ENCODE measurements at regions not wholly inside any gene's neighbourhood (a gene's known extent, or its start where the extent isn't known, plus 50 kb on each side); places are given as distances from the start of the nearest gene placed in this dataset.

GRCh38 chr3:176310641-176311040 lies 886.6 kb downstream of the TBL1XR1 start:
- H3K9me3 ChIP-seq (ENCODE audit: control insufficient read depth, low read length), result no peaks in the 10 kb centered on the region
- no peaks in the 10 kb centered on the region for H3K27me3 ChIP-seq (replicated peaks; ENCODE audit: control insufficient read depth, insufficient read depth, low read length, poor library complexity, severe bottlenecking)
- H3K4me1 ChIP-seq (ENCODE audit: control insufficient read depth, insufficient read depth, low read length, poor library complexity, severe bottlenecking), result no peaks in the 10 kb centered on the region
- H3K27ac ChIP-seq (ENCODE audit: insufficient read depth, low read length, poor library complexity, severe bottlenecking), result no peak overlapping the region
- DNase-seq, result no peak
- H3K36me3 ChIP-seq (ENCODE audit: control insufficient read depth, insufficient read depth, low read length), result no peaks in the 10 kb centered on the region
- no peak overlapping the region for H3K4me3 ChIP-seq (ENCODE audit: insufficient read depth, low read depth, low read length, poor library complexity, severe bottlenecking)

- H3K36me3 ChIP-seq (ENCODE audit: control insufficient read depth, insufficient read depth, low read length), result no peaks in the 10 kb centered on the region
- no peaks in the 10 kb centered on the region for H3K27me3 ChIP-seq (replicated peaks; ENCODE audit: control insufficient read depth, insufficient read depth, low read length, poor library complexity, severe bottlenecking)
- no peaks in the 10 kb centered on the region for H3K4me1 ChIP-seq (ENCODE audit: control insufficient read depth, insufficient read depth, low read length, poor library complexity, severe bottlenecking)
- H3K4me3 ChIP-seq (ENCODE audit: insufficient read depth, low read depth, low read length, poor library complexity, severe bottlenecking), result no peak overlapping the region
- no peak overlapping the region for H3K27ac ChIP-seq (ENCODE audit: insufficient read depth, low read length, poor library complexity, severe bottlenecking)
- DNase-seq, result no peak
- H3K9me3 ChIP-seq (ENCODE audit: control insufficient read depth, low read length), result no peaks in the 10 kb centered on the region
Observed at GRCh38 chr3:176302271-176302670, 895.0 kb downstream of the TBL1XR1 start.

- Histone ChIP-seq H3K4me1 (ENCODE audit: control insufficient read depth, insufficient read depth, low read length, poor library complexity, severe bottlenecking) (no peaks in the 10 kb centered on the region), H3K36me3 (ENCODE audit: control insufficient read depth, insufficient read depth, low read length) (no peaks in the 10 kb centered on the region), H3K9me3 (ENCODE audit: control insufficient read depth, low read length) (no peaks in the 10 kb centered on the region), H3K4me3 (ENCODE audit: insufficient read depth, low read depth, low read length, poor library complexity, severe bottlenecking) (no peak overlapping the region), H3K27ac (ENCODE audit: insufficient read depth, low read length, poor library complexity, severe bottlenecking) (no peak overlapping the region), H3K27me3 (replicated peaks; ENCODE audit: control insufficient read depth, insufficient read depth, low read length, poor library complexity, severe bottlenecking) (no peaks in the 10 kb centered on the region)
- DNase-seq, result no peak
Observed at GRCh38 chr3:176296066-176296597, 901.1 kb downstream of the TBL1XR1 start.

GRCh38 chr3:176293276-176293675 lies 904.0 kb downstream of the TBL1XR1 start:
- Histone ChIP-seq H3K27ac (ENCODE audit: insufficient read depth, low read length, poor library complexity, severe bottlenecking) (no peak overlapping the region), H3K4me1 (ENCODE audit: control insufficient read depth, insufficient read depth, low read length, poor library complexity, severe bottlenecking) (no peaks in the 10 kb centered on the region), H3K4me3 (ENCODE audit: insufficient read depth, low read depth, low read length, poor library complexity, severe bottlenecking) (no peak overlapping the region), H3K36me3 (ENCODE audit: control insufficient read depth, insufficient read depth, low read length) (no peaks in the 10 kb centered on the region), H3K27me3 (replicated peaks; ENCODE audit: control insufficient read depth, insufficient read depth, low read length, poor library complexity, severe bottlenecking) (no peaks in the 10 kb centered on the region), H3K9me3 (ENCODE audit: control insufficient read depth, low read length) (no peaks in the 10 kb centered on the region)
- no peak for DNase-seq

GRCh38 chr3:176286476-176287085 lies 910.7 kb downstream of the TBL1XR1 start:
- no peak overlapping the region for H3K27ac ChIP-seq (ENCODE audit: insufficient read depth, low read length, poor library complexity, severe bottlenecking)
- no peaks in the 10 kb centered on the region for H3K4me1 ChIP-seq (ENCODE audit: control insufficient read depth, insufficient read depth, low read length, poor library complexity, severe bottlenecking)
- no peaks in the 10 kb centered on the region for H3K36me3 ChIP-seq (ENCODE audit: control insufficient read depth, insufficient read depth, low read length)
- no peak overlapping the region for H3K4me3 ChIP-seq (ENCODE audit: insufficient read depth, low read depth, low read length, poor library complexity, severe bottlenecking)
- no peaks in the 10 kb centered on the region for H3K9me3 ChIP-seq (ENCODE audit: control insufficient read depth, low read length)
- DNase-seq, result no peak
- no peaks in the 10 kb centered on the region for H3K27me3 ChIP-seq (replicated peaks; ENCODE audit: control insufficient read depth, insufficient read depth, low read length, poor library complexity, severe bottlenecking)

- H3K36me3 ChIP-seq (ENCODE audit: control insufficient read depth, insufficient read depth, low read length), result no peaks in the 10 kb centered on the region
- DNase-seq, result no peak
- H3K4me1 ChIP-seq (ENCODE audit: control insufficient read depth, insufficient read depth, low read length, poor library complexity, severe bottlenecking), result no peaks in the 10 kb centered on the region
- no peaks in the 10 kb centered on the region for H3K27me3 ChIP-seq (replicated peaks; ENCODE audit: control insufficient read depth, insufficient read depth, low read length, poor library complexity, severe bottlenecking)
- H3K9me3 ChIP-seq (ENCODE audit: control insufficient read depth, low read length), result no peaks in the 10 kb centered on the region
- H3K27ac ChIP-seq (ENCODE audit: insufficient read depth, low read length, poor library complexity, severe bottlenecking), result no peak overlapping the region
- no peak overlapping the region for H3K4me3 ChIP-seq (ENCODE audit: insufficient read depth, low read depth, low read length, poor library complexity, severe bottlenecking)
Observed at GRCh38 chr3:176275538-176275937, 921.7 kb downstream of the TBL1XR1 start.

GRCh38 chr3:176275113-176275512 lies 922.2 kb downstream of the TBL1XR1 start:
- no peak overlapping the region for H3K27ac ChIP-seq (ENCODE audit: insufficient read depth, low read length, poor library complexity, severe bottlenecking)
- DNase-seq, result no peak
- no peak overlapping the region for H3K4me3 ChIP-seq (ENCODE audit: insufficient read depth, low read depth, low read length, poor library complexity, severe bottlenecking)
- no peaks in the 10 kb centered on the region for H3K36me3 ChIP-seq (ENCODE audit: control insufficient read depth, insufficient read depth, low read length)
- H3K9me3 ChIP-seq (ENCODE audit: control insufficient read depth, low read length), result no peaks in the 10 kb centered on the region
- no peaks in the 10 kb centered on the region for H3K4me1 ChIP-seq (ENCODE audit: control insufficient read depth, insufficient read depth, low read length, poor library complexity, severe bottlenecking)
- no peaks in the 10 kb centered on the region for H3K27me3 ChIP-seq (replicated peaks; ENCODE audit: control insufficient read depth, insufficient read depth, low read length, poor library complexity, severe bottlenecking)

- Histone ChIP-seq H3K4me3 (ENCODE audit: insufficient read depth, low read depth, low read length, poor library complexity, severe bottlenecking) (no peak overlapping the region), H3K27me3 (replicated peaks; ENCODE audit: control insufficient read depth, insufficient read depth, low read length, poor library complexity, severe bottlenecking) (no peaks in the 10 kb centered on the region), H3K27ac (ENCODE audit: insufficient read depth, low read length, poor library complexity, severe bottlenecking) (no peak overlapping the region), H3K9me3 (ENCODE audit: control insufficient read depth, low read length) (peaks cover 1% of the 10 kb centered on the region), H3K4me1 (ENCODE audit: control insufficient read depth, insufficient read depth, low read length, poor library complexity, severe bottlenecking) (no peaks in the 10 kb centered on the region), H3K36me3 (ENCODE audit: control insufficient read depth, insufficient read depth, low read length) (no peaks in the 10 kb centered on the region)
- DNase-seq, result no peak
Observed at GRCh38 chr3:176274161-176274560, 923.1 kb downstream of the TBL1XR1 start.

- no peaks in the 10 kb centered on the region for H3K4me1 ChIP-seq (ENCODE audit: control insufficient read depth, insufficient read depth, low read length, poor library complexity, severe bottlenecking)
- DNase-seq, result no peak
- no peak overlapping the region for H3K4me3 ChIP-seq (ENCODE audit: insufficient read depth, low read depth, low read length, poor library complexity, severe bottlenecking)
- H3K27ac ChIP-seq (ENCODE audit: insufficient read depth, low read length, poor library complexity, severe bottlenecking), result no peak overlapping the region
- H3K27me3 ChIP-seq (replicated peaks; ENCODE audit: control insufficient read depth, insufficient read depth, low read length, poor library complexity, severe bottlenecking), result no peaks in the 10 kb centered on the region
- no peaks in the 10 kb centered on the region for H3K36me3 ChIP-seq (ENCODE audit: control insufficient read depth, insufficient read depth, low read length)
- H3K9me3 ChIP-seq (ENCODE audit: control insufficient read depth, low read length), result peaks cover 3% of the 10 kb centered on the region
Observed at GRCh38 chr3:176262071-176262470, 935.2 kb downstream of the TBL1XR1 start.

- H3K36me3 ChIP-seq (ENCODE audit: control insufficient read depth, insufficient read depth, low read length), result no peaks in the 10 kb centered on the region
Observed at GRCh38 chr3:176247191-176247590, 950.1 kb downstream of the TBL1XR1 start.

More at GRCh38 chr3:176247191-176247590, 950.1 kb downstream of the TBL1XR1 start:
- H3K27me3 ChIP-seq (replicated peaks; ENCODE audit: control insufficient read depth, insufficient read depth, low read length, poor library complexity, severe bottlenecking), result no peaks in the 10 kb centered on the region
- no peak overlapping the region for H3K4me3 ChIP-seq (ENCODE audit: insufficient read depth, low read depth, low read length, poor library complexity, severe bottlenecking)
- H3K4me1 ChIP-seq (ENCODE audit: control insufficient read depth, insufficient read depth, low read length, poor library complexity, severe bottlenecking), result no peaks in the 10 kb centered on the region
- no peak overlapping the region for H3K27ac ChIP-seq (ENCODE audit: insufficient read depth, low read length, poor library complexity, severe bottlenecking)
- no peaks in the 10 kb centered on the region for H3K9me3 ChIP-seq (ENCODE audit: control insufficient read depth, low read length)
- DNase-seq, result no peak
